Cardiac fibroblast (primary cell): ENCODE measurements at regions not wholly inside any gene's neighbourhood (a gene's known extent, or its start where the extent isn't known, plus 50 kb on each side); places are given as distances from the start of the nearest gene placed in this dataset.
"Not testable (repeated sequence)": the region's sequence is repeated elsewhere in the genome, so short reads cannot be mapped to it uniquely, and the experiment has no call there.

Experiments used
- DNase-seq, 2 donors: peaks; one replicate each; pipeline versions ENCODE4 v3.0.0 to v3.0.0-alpha.2; 2010; ENCODE audit warnings: low read depth in 2 of 2
- H3K4me3 ChIP-seq, 2 donors: replicated peaks in 1 of 2; 1 replicate in 1 of 2; 2 replicates in 1 of 2; pipeline ENCODE4 v1.5.1; 2011; ENCODE audit warnings: low read depth in 2 of 2, low read length in 2 of 2, mild to moderate bottlenecking in 2 of 2, moderate library complexity in 1 of 2
- TF ChIP-seq, protein P1 (sequence below): IDR thresholded peaks from one replicate; pipeline ENCODE4 v1.5.1; 2011; ENCODE audit warnings: low read depth, mild to moderate bottlenecking, low read length, inconsistent platforms

DNA sequence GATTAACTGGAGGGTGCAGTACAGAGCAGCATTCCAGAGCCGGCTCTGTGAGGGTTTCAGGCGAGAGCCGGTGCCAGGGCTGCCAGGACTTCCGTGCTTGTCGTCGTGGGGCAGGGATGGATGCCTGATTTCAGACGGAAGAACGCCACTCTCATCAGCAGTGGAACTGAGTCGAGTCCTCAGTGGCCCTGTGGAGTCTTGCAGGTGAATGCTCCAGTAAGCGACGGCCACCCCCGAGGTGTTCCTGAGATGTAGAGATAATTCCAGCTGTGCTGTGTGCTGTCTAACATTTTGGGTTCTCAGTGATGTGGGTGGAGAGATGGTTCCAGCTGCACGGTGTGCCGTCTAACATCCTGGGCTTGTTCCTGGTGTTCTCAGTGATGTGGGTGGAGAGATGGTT lies 103.1 kb upstream of the ALKAL2 start:
- TF ChIP-seq, protein P1, sequence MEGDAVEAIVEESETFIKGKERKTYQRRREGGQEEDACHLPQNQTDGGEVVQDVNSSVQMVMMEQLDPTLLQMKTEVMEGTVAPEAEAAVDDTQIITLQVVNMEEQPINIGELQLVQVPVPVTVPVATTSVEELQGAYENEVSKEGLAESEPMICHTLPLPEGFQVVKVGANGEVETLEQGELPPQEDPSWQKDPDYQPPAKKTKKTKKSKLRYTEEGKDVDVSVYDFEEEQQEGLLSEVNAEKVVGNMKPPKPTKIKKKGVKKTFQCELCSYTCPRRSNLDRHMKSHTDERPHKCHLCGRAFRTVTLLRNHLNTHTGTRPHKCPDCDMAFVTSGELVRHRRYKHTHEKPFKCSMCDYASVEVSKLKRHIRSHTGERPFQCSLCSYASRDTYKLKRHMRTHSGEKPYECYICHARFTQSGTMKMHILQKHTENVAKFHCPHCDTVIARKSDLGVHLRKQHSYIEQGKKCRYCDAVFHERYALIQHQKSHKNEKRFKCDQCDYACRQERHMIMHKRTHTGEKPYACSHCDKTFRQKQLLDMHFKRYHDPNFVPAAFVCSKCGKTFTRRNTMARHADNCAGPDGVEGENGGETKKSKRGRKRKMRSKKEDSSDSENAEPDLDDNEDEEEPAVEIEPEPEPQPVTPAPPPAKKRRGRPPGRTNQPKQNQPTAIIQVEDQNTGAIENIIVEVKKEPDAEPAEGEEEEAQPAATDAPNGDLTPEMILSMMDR, result no peak
- no peak for DNase-seq
- no peak overlapping the region for H3K4me3 ChIP-seq

DNA sequence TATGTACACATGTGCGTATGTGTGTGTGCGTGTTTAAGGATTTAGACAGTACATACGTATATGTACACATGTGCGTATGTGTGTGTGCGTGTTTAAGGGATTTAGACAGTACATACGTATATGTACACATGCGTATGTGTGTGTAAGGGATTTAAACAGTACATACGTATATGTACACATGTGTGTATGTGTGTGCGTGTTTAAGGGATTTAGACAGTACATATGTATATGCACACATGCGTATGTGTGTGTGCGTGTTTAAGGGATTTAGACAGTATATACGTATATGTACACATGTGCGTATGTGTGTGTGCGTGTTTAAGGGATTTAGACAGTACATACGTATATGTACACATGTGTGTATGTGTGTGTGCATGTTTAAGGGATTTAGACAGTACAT lies 102.1 kb upstream of the ALKAL2 start:
- not testable (repeated sequence) for H3K4me3 ChIP-seq, DNase-seq

DNA sequence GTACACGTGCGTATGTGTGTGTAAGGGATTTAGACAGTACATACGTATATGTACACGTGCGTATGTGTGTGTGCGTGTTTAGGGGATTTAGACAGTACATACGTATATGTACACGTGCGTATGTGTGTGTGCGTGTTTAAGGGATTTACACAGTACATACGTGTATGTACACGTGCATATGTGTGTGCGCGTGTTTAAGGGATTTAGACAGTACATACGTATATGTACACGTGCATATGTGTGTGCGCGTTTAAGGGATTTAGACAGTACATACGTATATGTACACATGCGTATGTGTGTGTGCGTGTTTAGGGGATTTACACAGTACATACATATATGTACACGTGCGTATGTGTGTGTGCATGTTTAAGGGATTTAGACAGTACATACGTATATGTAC lies 100.9 kb upstream of the ALKAL2 start:
- H3K4me3 ChIP-seq, DNase-seq: not testable (repeated sequence)

DNA sequence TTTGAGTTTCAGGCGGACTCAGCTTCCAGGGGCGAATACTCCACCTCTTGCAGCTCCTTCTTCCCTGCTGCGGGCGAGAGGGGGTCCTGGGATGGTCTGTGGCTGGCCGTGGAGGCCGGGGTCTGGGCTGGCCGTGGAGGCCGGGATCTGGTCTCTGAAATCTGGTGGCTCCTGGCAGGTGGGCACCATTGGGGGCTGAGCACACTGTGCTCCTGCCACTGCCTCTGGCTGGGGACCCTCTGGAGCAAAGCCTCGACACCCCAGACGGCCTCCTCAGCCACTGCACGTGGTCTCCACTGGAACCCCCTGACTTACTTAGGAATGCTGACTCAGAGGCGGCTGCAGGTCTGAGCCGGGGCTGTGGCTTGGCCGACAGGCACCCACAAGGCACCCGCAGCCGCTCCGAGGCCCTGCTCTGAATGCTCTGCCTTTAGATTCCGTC lies 100.1 kb upstream of the ALKAL2 start:
- DNase-seq, result no peak
- no peak overlapping the region for H3K4me3 ChIP-seq
- TF ChIP-seq, protein P1, result no peak

DNA sequence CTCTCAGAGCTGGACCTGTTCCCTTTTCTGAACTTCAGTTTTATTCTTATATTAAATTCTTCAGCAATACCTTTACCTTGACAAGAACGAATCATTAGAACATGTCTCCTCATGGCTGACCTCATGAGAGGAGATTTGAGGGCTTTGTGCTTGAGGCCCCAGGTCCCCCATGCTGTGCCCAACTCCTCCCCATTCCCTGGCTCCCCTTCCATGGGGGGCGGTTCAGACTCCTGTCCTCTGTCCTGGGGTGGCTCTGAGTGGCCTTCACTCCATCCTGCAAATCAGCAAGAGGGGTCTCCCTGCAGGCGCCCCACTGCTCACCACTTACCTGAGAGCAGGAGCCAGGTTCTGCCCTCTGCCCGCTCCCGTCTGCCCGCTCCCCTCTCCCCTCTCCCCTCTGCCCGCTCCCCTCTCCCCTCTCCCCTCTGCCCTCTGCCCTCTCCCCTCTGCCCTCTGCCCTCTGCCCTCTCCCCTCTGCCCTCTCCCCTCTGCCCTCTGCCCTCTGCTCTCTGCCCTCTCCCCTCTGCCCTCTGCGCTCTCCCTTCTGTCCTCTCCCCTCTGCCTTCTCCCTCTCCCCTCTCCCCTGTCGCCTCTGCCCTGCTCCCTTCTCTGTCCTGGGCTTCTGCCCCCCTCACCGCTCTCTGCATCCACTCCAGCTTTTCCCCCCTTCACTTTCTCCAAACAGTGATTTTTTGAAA lies 98.7 kb upstream of the ALKAL2 start:
- TF ChIP-seq, protein P1, result no peak
- no peak for DNase-seq
- no peak overlapping the region for H3K4me3 ChIP-seq

DNA sequence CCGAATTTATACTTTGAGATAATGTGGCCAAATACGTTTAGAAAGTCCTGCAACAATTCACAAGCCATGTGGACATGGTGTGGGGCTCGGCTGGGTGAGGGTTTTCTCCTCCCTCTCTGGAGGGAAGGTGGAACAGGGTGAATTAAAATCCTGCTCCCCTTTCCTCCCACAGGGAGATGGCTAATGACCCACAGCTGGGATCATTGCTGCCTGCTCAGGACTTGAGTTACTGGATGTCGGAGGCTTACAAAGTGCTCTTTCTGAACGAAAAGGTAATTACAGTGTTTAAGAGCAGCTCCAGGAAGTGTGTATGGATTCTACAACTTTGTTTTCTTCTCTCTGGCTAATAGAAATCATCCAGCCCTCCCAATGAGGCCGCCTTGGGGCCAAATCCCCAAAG lies 97.9 kb upstream of the ALKAL2 start:
- no peak overlapping the region for H3K4me3 ChIP-seq
- DNase-seq, result no peak
- TF ChIP-seq, protein P1, result no peak

DNA sequence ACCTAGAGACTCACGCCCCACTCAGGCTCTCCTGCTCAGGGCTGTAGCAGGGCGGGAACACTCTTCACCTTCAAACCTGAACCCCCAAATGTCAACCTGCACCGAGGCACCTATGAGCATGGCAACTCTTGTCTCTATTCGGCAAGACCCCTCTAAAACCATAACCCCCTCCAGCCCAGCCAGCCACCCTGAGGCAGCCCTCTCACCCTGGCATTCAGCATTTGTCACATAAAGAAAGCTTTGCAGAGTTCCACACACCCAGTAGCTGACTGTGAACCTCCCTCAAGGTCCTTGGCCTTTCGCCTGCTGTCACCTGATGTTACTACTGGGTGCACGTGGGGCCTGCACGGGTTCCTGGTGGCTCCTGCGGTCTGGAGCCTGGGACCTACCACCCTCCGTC lies 97.2 kb upstream of the ALKAL2 start:
- TF ChIP-seq, protein P1, result no peak
- DNase-seq, result no peak
- no peak overlapping the region for H3K4me3 ChIP-seq

DNA sequence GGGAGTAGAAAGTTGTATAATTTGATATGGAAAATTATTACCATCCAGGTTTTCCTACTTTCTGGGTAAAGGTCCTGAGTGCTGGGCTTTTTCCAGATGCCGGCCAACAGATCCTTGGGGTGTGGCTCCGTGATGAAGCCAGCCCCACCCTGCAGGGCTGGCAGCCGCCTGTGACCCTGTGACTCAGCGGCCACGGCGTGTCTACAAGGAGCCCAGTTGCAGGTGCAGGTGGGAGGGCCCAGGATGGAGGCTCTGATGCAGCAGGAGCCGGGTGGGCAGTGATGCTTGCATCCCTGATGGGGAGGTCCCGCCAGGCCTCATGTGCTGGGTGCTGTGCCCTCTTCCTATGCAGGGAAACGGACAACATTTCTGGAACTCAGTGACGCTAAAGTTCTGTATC lies 96.0 kb upstream of the ALKAL2 start:
- TF ChIP-seq, protein P1, result no peak
- no peak for DNase-seq
- H3K4me3 ChIP-seq, result no peak overlapping the region
